Colonic mucosa (tissue), 4 donors: ENCODE measurements at regions not wholly inside any gene's neighbourhood (a gene's known extent, or its start where the extent isn't known, plus 50 kb on each side); places are given as distances from the start of the nearest gene placed in this dataset.

ENCODE experiments used
- DNase-seq: peaks from one replicate; pipeline ENCODE4 v3.0.0-alpha.2; 2020
- H3K27ac ChIP-seq: fragments of 200-600 bp; one replicate; pipeline ENCODE4 v1.8.0; 2021
- H3K27me3 ChIP-seq: fragments of 200-600 bp; one replicate; pipeline ENCODE4 v1.8.0; 2021
- H3K36me3 ChIP-seq: fragments of 200-600 bp; one replicate; pipeline ENCODE4 v1.8.0; 2021
- H3K4me1 ChIP-seq: fragments of 200-600 bp; one replicate; pipeline ENCODE4 v1.8.0; 2021; ENCODE audit warnings: mild to moderate bottlenecking
- H3K4me3 ChIP-seq: fragments of 200-600 bp; one replicate; pipeline ENCODE4 v1.8.0; 2021
- H3K9ac ChIP-seq, 2 donors: one replicate each; pipeline ENCODE4 v1.7.0; 2013; ENCODE audit warnings: control low read depth in 2 of 2, low read depth in 2 of 2, low read length in 2 of 2
- H3K9me3 ChIP-seq: fragments of 200-600 bp; one replicate; pipeline ENCODE4 v1.8.0; 2021
- CTCF ChIP-seq: fragments of 200-600 bp; IDR thresholded peaks from one replicate; pipeline ENCODE4 v1.8.0; 2022; ENCODE audit warnings: antibody characterized with exemption, mild to moderate bottlenecking
- intact Hi-C: fragments of 100-400 bp; cut with DNase I; formaldehyde crosslinking; loops from one replicate; pipeline ENCODE4 v1.14.1; 2022
- donor health status: healthy.
- donor health status: DM: no; HTN: no; CAD: no.
- donor health status: DM: no; HTN: no; CAD: no.

GRCh38 chr7:41059796-41060195 is 643.1 kb downstream of the INHBA start:
- no peak for DNase-seq
- Histone ChIP-seq H3K27ac (no peak overlapping the region), H3K36me3 (no peaks in the 10 kb centered on the region), H3K9ac (no peak overlapping the region), H3K9me3 (no peaks in the 10 kb centered on the region), H3K4me3 (no peak overlapping the region), H3K4me1 (no peaks in the 10 kb centered on the region), H3K27me3 (no peaks in the 10 kb centered on the region)
- no peak for TF ChIP-seq CTCF
- intact Hi-C loops: no loop called here

GRCh38 chr7:41058986-41059741 is 643.7 kb downstream of the INHBA start:
- Histone ChIP-seq H3K9ac (no peak overlapping the region), H3K4me3 (no peak overlapping the region), H3K27ac (no peak overlapping the region), H3K27me3 (no peaks in the 10 kb centered on the region), H3K36me3 (no peaks in the 10 kb centered on the region), H3K4me1 (no peaks in the 10 kb centered on the region), H3K9me3 (no peaks in the 10 kb centered on the region)
- TF ChIP-seq CTCF: no peak
- DNase-seq: peak; percentile 24
- intact Hi-C loops: no loop called here

- no peak overlapping the region for H3K9ac ChIP-seq
- H3K4me3 ChIP-seq: no peak overlapping the region
- TF ChIP-seq CTCF: no peak
- intact Hi-C loops: no loop called here
- H3K4me1 ChIP-seq: no peaks in the 10 kb centered on the region
- H3K27me3 ChIP-seq: no peaks in the 10 kb centered on the region
- no peak for DNase-seq
- no peak overlapping the region for H3K27ac ChIP-seq
- no peaks in the 10 kb centered on the region for H3K9me3 ChIP-seq
- no peaks in the 10 kb centered on the region for H3K36me3 ChIP-seq
Measured at GRCh38 chr7:41054960-41055661, 647.8 kb downstream of the INHBA start.

- intact Hi-C loops: no loop called here
- H3K27me3 ChIP-seq: no peaks in the 10 kb centered on the region
- H3K4me1 ChIP-seq: no peaks in the 10 kb centered on the region
- no peak overlapping the region for H3K9ac ChIP-seq
- H3K4me3 ChIP-seq: no peak overlapping the region
- TF ChIP-seq CTCF: no peak
- H3K27ac ChIP-seq: no peak overlapping the region
- H3K36me3 ChIP-seq: no peaks in the 10 kb centered on the region
- DNase-seq: no peak
- H3K9me3 ChIP-seq: no peaks in the 10 kb centered on the region
Measured at GRCh38 chr7:41053820-41054219, 649.1 kb downstream of the INHBA start.

GRCh38 chr7:41052736-41053135 is 650.2 kb downstream of the INHBA start:
- TF ChIP-seq CTCF: no peak
- intact Hi-C loops: no loop called here
- no peak for DNase-seq
- Histone ChIP-seq H3K9me3 (no peaks in the 10 kb centered on the region), H3K4me1 (no peaks in the 10 kb centered on the region), H3K27ac (no peak overlapping the region), H3K27me3 (no peaks in the 10 kb centered on the region), H3K9ac (no peak overlapping the region), H3K36me3 (no peaks in the 10 kb centered on the region), H3K4me3 (no peak overlapping the region)
